SU-DHL-6 (cell line): ENCODE measurements at regions not wholly inside any gene's neighbourhood (a gene's known extent, or its start where the extent isn't known, plus 50 kb on each side); places are given as distances from the start of the nearest gene placed in this dataset.

Experiments
- H2AFZ ChIP-seq: fragments of 200-600 bp; sonication (generic); 2 replicates; pipeline ENCODE4 v1.6.1; 2014; ENCODE audit warnings: low read depth, mild to moderate bottlenecking, moderate library complexity, mixed read lengths, antibody characterized with exemption, low read length; ENCODE audit not compliant: severe bottlenecking
- H3F3A ChIP-seq: fragments of 200-600 bp; shearing (Covaris generic); 2 replicates; pipeline ENCODE4 v1.6.0; 2016; ENCODE audit warnings: antibody characterized with exemption, mild to moderate bottlenecking; ENCODE audit not compliant: insufficient read depth
- H3K27ac ChIP-seq: fragments of 200-600 bp; sonication (generic); 2 replicates; pipeline ENCODE4 v1.5.1; 2016; ENCODE audit warnings: low read depth, mild to moderate bottlenecking, low read length, moderate library complexity, mixed read lengths
- H3K27me3 ChIP-seq: fragments of 200-600 bp; sonication (generic), shearing (Covaris generic); 2 replicates; pipeline ENCODE4 v1.6.0; 2014; ENCODE audit warnings: mild to moderate bottlenecking, low read length
- H3K36me3 ChIP-seq: fragments of 200-600 bp; sonication (generic); 2 replicates; pipeline ENCODE4 v1.6.1; 2014; ENCODE audit warnings: mild to moderate bottlenecking, low read length, mixed read lengths
- H3K4me2 ChIP-seq: fragments of 300-600, 200-600 bp; shearing (Covaris generic), sonication (generic); 2 replicates; pipeline ENCODE4 v1.6.0; 2014; ENCODE audit warnings: low read length, low read depth, mild to moderate bottlenecking; ENCODE audit not compliant: poor library complexity, severe bottlenecking
- H3K4me3 ChIP-seq: fragments of 200-600 bp; sonication (generic); 2 replicates; pipeline ENCODE4 v1.5.1; 2014; ENCODE audit warnings: antibody characterized with exemption, low read length, mild to moderate bottlenecking, mixed read lengths; ENCODE audit not compliant: insufficient read depth, poor library complexity, severe bottlenecking
- H3K79me2 ChIP-seq: fragments of 200-600 bp; sonication (generic); 2 replicates; pipeline ENCODE4 v1.6.1; 2014; ENCODE audit warnings: mild to moderate bottlenecking, low read length, moderate library complexity; ENCODE audit not compliant: insufficient read depth
- H3K9ac ChIP-seq: fragments of 200-600 bp; sonication (generic); 2 replicates; pipeline ENCODE4 v1.7.0; 2014; ENCODE audit warnings: mild to moderate bottlenecking, low read length
- H3K9me2 ChIP-seq: fragments of 200-600 bp; sonication (generic); replicated peaks from 2 replicates; pipeline ENCODE4 v1.6.1; 2014; ENCODE audit warnings: low read length; ENCODE audit not compliant: insufficient read depth
- H3K9me3 ChIP-seq: fragments of 200-600 bp; sonication (generic); 2 replicates; pipeline ENCODE4 v1.6.1; 2014; ENCODE audit warnings: low read length, mixed read lengths; ENCODE audit not compliant: insufficient read depth
- H4K20me1 ChIP-seq: fragments of 200-600 bp; sonication (generic); 2 replicates; pipeline ENCODE4 v1.6.1; 2014; ENCODE audit warnings: low read depth, mild to moderate bottlenecking, antibody characterized with exemption, low read length, moderate library complexity, mixed read lengths
- EZH2phosphoT487 ChIP-seq: fragments of 200-600 bp; sonication (generic), shearing (Covaris generic); conservative IDR thresholded peaks from 2 replicates; pipeline ENCODE4 v1.6.1; 2018; ENCODE audit warnings: mild to moderate bottlenecking, antibody characterized with exemption, low read length, moderate library complexity, mixed read lengths
- TF ChIP-seq, protein P1 (sequence below): fragments of 200-600 bp; sonication (generic); IDR thresholded peaks from one replicate; pipeline ENCODE4 v1.5.1; 2017; ENCODE audit warnings: antibody characterized with exemption, mild to moderate bottlenecking, low read length, moderate library complexity; ENCODE audit not compliant: insufficient read depth, poor library complexity, severe bottlenecking

DNA sequence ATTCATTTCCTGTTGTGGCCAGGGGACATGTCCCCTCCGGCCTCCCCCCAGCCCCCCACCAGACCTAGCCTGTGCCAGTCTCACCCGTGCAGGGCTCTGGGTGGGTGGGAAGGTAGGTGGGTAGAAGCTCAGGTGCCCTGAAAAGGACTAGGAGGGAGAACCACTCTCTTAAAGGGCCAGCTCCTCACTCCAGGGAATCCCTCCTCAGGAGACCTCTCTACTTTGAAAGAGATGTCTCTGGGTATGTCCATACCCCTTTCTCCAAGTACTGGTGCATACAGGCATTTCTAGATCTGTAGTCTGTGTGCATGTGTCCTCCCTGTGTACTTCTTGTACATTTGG lies 60.8 kb upstream of the EPB41L1 start:
- Histone ChIP-seq H3K27me3 (no peaks in the 10 kb centered on the region), H3K4me3 (no peak overlapping the region)

DNA sequence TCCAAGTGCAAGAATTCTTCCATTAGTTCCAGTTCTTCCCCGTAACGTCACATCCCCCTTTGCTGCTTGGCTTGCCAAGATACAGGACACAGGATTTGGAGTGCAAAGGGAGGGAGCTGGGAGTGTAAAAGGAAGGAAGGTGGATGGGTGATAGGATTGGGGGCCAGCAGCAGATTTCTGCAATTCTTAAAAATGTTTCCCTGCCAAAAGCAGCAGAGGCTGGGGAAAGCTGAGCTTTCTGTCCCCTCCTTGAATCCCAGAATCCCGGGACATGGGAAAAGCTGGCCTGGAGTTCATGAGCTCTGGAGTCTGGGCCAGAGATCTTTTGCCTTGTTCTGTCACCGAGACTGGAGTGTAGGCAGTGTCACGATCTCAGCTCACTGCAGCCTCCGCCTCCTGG lies 60.0 kb upstream of the EPB41L1 start:
- Histone ChIP-seq H4K20me1 (no peaks in the 10 kb centered on the region), H3K27me3 (no peaks in the 10 kb centered on the region), H3K27ac (no peak overlapping the region), H3F3A (no peaks in the 10 kb centered on the region), H3K4me2 (no peak overlapping the region), H3K79me2 (no peaks in the 10 kb centered on the region), H2AFZ (no peak overlapping the region), H3K9me3 (no peaks in the 10 kb centered on the region), H3K9me2 (no peaks in the 10 kb centered on the region), H3K4me3 (no peak overlapping the region), H3K36me3 (no peaks in the 10 kb centered on the region), H3K9ac (no peak overlapping the region)
- no peak for TF ChIP-seq EZH2phosphoT487
- TF ChIP-seq, protein P1, sequence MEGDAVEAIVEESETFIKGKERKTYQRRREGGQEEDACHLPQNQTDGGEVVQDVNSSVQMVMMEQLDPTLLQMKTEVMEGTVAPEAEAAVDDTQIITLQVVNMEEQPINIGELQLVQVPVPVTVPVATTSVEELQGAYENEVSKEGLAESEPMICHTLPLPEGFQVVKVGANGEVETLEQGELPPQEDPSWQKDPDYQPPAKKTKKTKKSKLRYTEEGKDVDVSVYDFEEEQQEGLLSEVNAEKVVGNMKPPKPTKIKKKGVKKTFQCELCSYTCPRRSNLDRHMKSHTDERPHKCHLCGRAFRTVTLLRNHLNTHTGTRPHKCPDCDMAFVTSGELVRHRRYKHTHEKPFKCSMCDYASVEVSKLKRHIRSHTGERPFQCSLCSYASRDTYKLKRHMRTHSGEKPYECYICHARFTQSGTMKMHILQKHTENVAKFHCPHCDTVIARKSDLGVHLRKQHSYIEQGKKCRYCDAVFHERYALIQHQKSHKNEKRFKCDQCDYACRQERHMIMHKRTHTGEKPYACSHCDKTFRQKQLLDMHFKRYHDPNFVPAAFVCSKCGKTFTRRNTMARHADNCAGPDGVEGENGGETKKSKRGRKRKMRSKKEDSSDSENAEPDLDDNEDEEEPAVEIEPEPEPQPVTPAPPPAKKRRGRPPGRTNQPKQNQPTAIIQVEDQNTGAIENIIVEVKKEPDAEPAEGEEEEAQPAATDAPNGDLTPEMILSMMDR, result no peak

More for the DNA sequence above, 60.8 kb upstream of the EPB41L1 start:
- TF ChIP-seq, protein P1, result no peak
- no peaks in the 10 kb centered on the region for H3F3A ChIP-seq
- H3K79me2 ChIP-seq, result no peaks in the 10 kb centered on the region
- H4K20me1 ChIP-seq, result no peaks in the 10 kb centered on the region
- H3K27ac ChIP-seq, result no peak overlapping the region
- no peak overlapping the region for H2AFZ ChIP-seq
- H3K9me3 ChIP-seq, result no peaks in the 10 kb centered on the region
- H3K9me2 ChIP-seq, result no peaks in the 10 kb centered on the region
- no peaks in the 10 kb centered on the region for H3K36me3 ChIP-seq
- peak overlapping the region; percentile 55 for H3K4me2 ChIP-seq
- no peak overlapping the region for H3K9ac ChIP-seq

DNA sequence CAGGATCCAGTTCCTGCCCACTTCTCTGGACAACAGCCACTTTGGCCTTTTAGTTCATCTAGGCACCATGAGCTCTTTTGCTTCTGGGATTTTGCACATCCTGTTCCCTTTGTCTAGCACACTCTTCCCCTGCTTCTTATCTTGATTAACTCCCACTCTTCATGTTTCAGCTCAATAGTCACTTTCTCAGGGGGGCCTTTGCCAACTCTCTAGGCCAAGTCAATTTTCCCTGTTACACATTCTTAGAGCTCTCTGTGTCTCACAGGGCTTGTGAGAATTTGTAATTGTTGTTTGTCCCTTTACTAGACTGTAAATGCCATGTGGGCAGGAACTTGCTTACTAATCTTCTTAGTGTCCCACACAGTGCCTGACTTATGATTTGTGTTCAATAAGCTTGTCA lies 58.1 kb upstream of the EPB41L1 start:
- H3K4me3 ChIP-seq, result no peak overlapping the region

More for the DNA sequence above, 58.1 kb upstream of the EPB41L1 start:
- Histone ChIP-seq H3K9me3 (no peaks in the 10 kb centered on the region), H2AFZ (no peak overlapping the region), H3K9me2 (no peaks in the 10 kb centered on the region), H3K79me2 (no peaks in the 10 kb centered on the region), H3K27ac (no peak overlapping the region), H3K27me3 (no peaks in the 10 kb centered on the region), H3F3A (no peaks in the 10 kb centered on the region), H4K20me1 (no peaks in the 10 kb centered on the region), H3K9ac (no peak overlapping the region), H3K4me2 (no peak overlapping the region), H3K36me3 (no peaks in the 10 kb centered on the region)
- no peak for TF ChIP-seq EZH2phosphoT487
- TF ChIP-seq, protein P1, result no peak
